OCI-LY1 (cell line): ENCODE measurements at regions not wholly inside any gene's neighbourhood (a gene's known extent, or its start where the extent isn't known, plus 50 kb on each side); places are given as distances from the start of the nearest gene placed in this dataset.
"Not testable (repeated sequence)": the region's sequence is repeated elsewhere in the genome, so short reads cannot be mapped to it uniquely, and the experiment has no call there.

Experiments
- H2AFZ ChIP-seq: fragments of 200-600 bp; sonication (generic), shearing (Covaris generic); 2 replicates; pipeline ENCODE4 v1.6.0; 2014; ENCODE audit warnings: antibody characterized with exemption, mild to moderate bottlenecking, low read length
- H3F3A ChIP-seq: fragments of 200-600 bp; sonication (generic), shearing (Covaris generic); 2 replicates; pipeline ENCODE4 v1.6.0; 2014; ENCODE audit warnings: mild to moderate bottlenecking, antibody characterized with exemption, low read length, moderate library complexity; ENCODE audit not compliant: insufficient read depth
- H3K27ac ChIP-seq: fragments of 200-600 bp; sonication (generic); 2 replicates; pipeline ENCODE4 v1.5.1; 2014; ENCODE audit warnings: low read length, mixed run types, mild to moderate bottlenecking, low read depth; ENCODE audit not compliant: poor library complexity, severe bottlenecking
- H3K27me3 ChIP-seq: fragments of 200-600 bp; sonication (generic); 2 replicates; pipeline ENCODE4 v1.6.0; 2014; ENCODE audit warnings: antibody characterized with exemption, mild to moderate bottlenecking, low read length, moderate library complexity; ENCODE audit not compliant: insufficient read depth
- H3K36me3 ChIP-seq: fragments of 200-600 bp; sonication (generic); 2 replicates; pipeline ENCODE4 v1.6.1; 2014; ENCODE audit warnings: mild to moderate bottlenecking, antibody characterized with exemption, low read length, moderate library complexity, mixed read lengths; ENCODE audit not compliant: insufficient read depth
- H3K4me1 ChIP-seq: fragments of 200-600 bp; sonication (generic); 2 replicates; pipeline ENCODE4 v1.5.1; 2014; ENCODE audit warnings: mild to moderate bottlenecking, low read length, moderate library complexity; ENCODE audit not compliant: insufficient read depth, severe bottlenecking
- H3K4me2 ChIP-seq: fragments of 200-600 bp; sonication (generic), shearing (Covaris generic); 2 replicates; pipeline ENCODE4 v1.6.1; 2014; ENCODE audit warnings: low read length
- H3K4me3 ChIP-seq: fragments of 200-600 bp; sonication (generic); 2 replicates; pipeline ENCODE4 v1.5.1; 2014; ENCODE audit warnings: low read length, low read depth, mild to moderate bottlenecking, mixed read lengths; ENCODE audit not compliant: poor library complexity, severe bottlenecking
- H3K79me2 ChIP-seq: fragments of 200-600 bp; shearing (Covaris generic); 2 replicates; pipeline ENCODE4 v1.6.1; 2016; ENCODE audit warnings: mixed run types, low read length, mixed read lengths; ENCODE audit not compliant: insufficient read depth
- H3K9ac ChIP-seq: fragments of 200-600 bp; sonication (generic), shearing (Covaris generic); 2 replicates; pipeline ENCODE4 v1.6.1; 2014; ENCODE audit warnings: mild to moderate bottlenecking, low read length, mixed read lengths
- H3K9me2 ChIP-seq: fragments of 200-600 bp; sonication (generic), shearing (Covaris generic); 2 replicates; pipeline ENCODE4 v1.6.1; 2014; ENCODE audit warnings: low read depth, mild to moderate bottlenecking, low read length, mixed read lengths
- H3K9me3 ChIP-seq: fragments of 200-600 bp; shearing (Covaris generic); 2 replicates; pipeline ENCODE4 v1.6.1; 2014; ENCODE audit warnings: low read length, mixed read lengths
- H4K20me1 ChIP-seq: fragments of 200-600 bp; sonication (generic), shearing (Covaris generic); 2 replicates; pipeline ENCODE4 v1.6.0; 2016; ENCODE audit warnings: mild to moderate bottlenecking, low read length; ENCODE audit not compliant: insufficient read depth
- CTCF ChIP-seq: fragments of 200-600 bp; sonication (generic), shearing (Covaris generic); IDR thresholded peaks from 2 replicates; pipeline ENCODE4 v1.5.1; 2017; ENCODE audit warnings: mild to moderate bottlenecking, antibody characterized with exemption, low read length, moderate library complexity, mixed read lengths
- EZH2 ChIP-seq: fragments of 200-600 bp; sonication (generic), shearing (Covaris generic); IDR thresholded peaks from 2 replicates; pipeline ENCODE4 v1.8.0; 2017; ENCODE audit warnings: borderline replicate concordance, mixed run types, mild to moderate bottlenecking, antibody characterized with exemption, low read length, moderate library complexity, mixed read lengths

GRCh38 chr3:159886050-159886449, 102.6 kb upstream of the IL12A start:
- Histone ChIP-seq H3F3A (no peaks in the 10 kb centered on the region), H4K20me1 (no peaks in the 10 kb centered on the region), H3K27ac (no peak overlapping the region), H3K4me2 (no peak overlapping the region), H3K79me2 (no peaks in the 10 kb centered on the region), H3K27me3 (no peaks in the 10 kb centered on the region), H3K9me3 (no peaks in the 10 kb centered on the region), H3K9me2 (no peaks in the 10 kb centered on the region), H3K9ac (no peak overlapping the region), H3K36me3 (no peaks in the 10 kb centered on the region), H3K4me3 (no peak overlapping the region), H3K4me1 (no peaks in the 10 kb centered on the region), H2AFZ (no peak overlapping the region)
- TF ChIP-seq EZH2 (no peak), CTCF (no peak)

- not testable (repeated sequence) for H3K4me2 ChIP-seq, H3K79me2 ChIP-seq, H3K9me2 ChIP-seq, H3F3A ChIP-seq, H3K27me3 ChIP-seq, H3K4me3 ChIP-seq, H2AFZ ChIP-seq, H3K9me3 ChIP-seq, H4K20me1 ChIP-seq, H3K4me1 ChIP-seq, H3K9ac ChIP-seq, H3K36me3 ChIP-seq, H3K27ac ChIP-seq
Measured at GRCh38 chr3:159886530-159886929, 102.1 kb upstream of the IL12A start.

GRCh38 chr3:159887168-159887567, 101.5 kb upstream of the IL12A start:
- no peak for TF ChIP-seq EZH2
- no peak for TF ChIP-seq CTCF

GRCh38 chr3:159887911-159888310, 100.7 kb upstream of the IL12A start:
- Histone ChIP-seq H3K9me2 (no peaks in the 10 kb centered on the region), H3K79me2 (no peaks in the 10 kb centered on the region), H3K4me2 (no peak overlapping the region), H3F3A (no peaks in the 10 kb centered on the region), H3K27ac (no peak overlapping the region), H3K4me1 (no peaks in the 10 kb centered on the region), H3K36me3 (no peaks in the 10 kb centered on the region), H4K20me1 (no peaks in the 10 kb centered on the region), H3K4me3 (no peak overlapping the region), H3K9ac (no peak overlapping the region), H3K9me3 (no peaks in the 10 kb centered on the region), H3K27me3 (no peaks in the 10 kb centered on the region), H2AFZ (no peak overlapping the region)
- TF ChIP-seq CTCF, result no peak
- TF ChIP-seq EZH2, result no peak

More at GRCh38 chr3:159887168-159887567, 101.5 kb upstream of the IL12A start:
- Histone ChIP-seq H3K9ac (no peak overlapping the region), H3K27ac (no peak overlapping the region), H3K4me2 (no peak overlapping the region), H3K4me3 (no peak overlapping the region), H3K9me3 (no peaks in the 10 kb centered on the region), H4K20me1 (no peaks in the 10 kb centered on the region), H2AFZ (no peak overlapping the region), H3K4me1 (no peaks in the 10 kb centered on the region), H3K36me3 (no peaks in the 10 kb centered on the region), H3K79me2 (no peaks in the 10 kb centered on the region), H3F3A (no peaks in the 10 kb centered on the region), H3K9me2 (no peaks in the 10 kb centered on the region), H3K27me3 (no peaks in the 10 kb centered on the region)
